Activated CD8-positive, alpha-beta memory T cell treated with anti-CD3 and anti-CD28 coated beads, Interleukin-2, amount 50 U/mL, for 24 hours (primary cell): ENCODE measurements at regions not wholly inside any gene's neighbourhood (a gene's known extent, or its start where the extent isn't known, plus 50 kb on each side); places are given as distances from the start of the nearest gene placed in this dataset.

Experiments used
- DNase-seq: peaks from one replicate; pipeline ENCODE4 v3.0.0-alpha.2; 2020; ENCODE audit errors: extremely low read depth

DNA sequence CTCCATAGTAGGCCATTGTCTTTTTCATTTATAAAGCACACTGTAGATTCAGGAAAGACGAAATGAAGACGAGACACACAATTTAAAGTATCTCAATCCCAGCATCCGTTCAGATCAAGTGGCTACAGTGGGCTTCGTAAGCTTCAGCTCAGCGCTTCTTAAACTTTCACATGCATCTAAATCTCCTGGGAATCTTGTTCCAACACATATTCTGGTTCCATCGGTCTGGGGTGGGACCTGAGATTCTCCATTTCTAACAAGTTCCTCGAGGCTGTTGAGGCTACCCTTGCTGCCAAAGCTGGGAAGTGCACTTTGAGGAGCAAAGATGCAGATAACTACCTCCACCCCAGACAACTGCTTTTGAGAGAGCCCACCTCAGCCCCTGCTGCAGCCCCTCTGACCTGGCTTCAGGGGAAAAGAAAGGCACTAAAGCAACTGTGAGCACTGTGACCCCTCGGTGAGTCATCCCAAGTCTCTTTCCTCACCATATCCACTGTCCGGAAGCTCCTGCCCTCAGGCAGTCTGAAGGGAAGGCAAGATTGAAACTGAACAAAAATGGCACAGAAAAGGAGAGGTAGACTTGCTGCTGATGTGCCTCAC is 201.1 kb upstream of the FBXO11 start:
- DNase-seq: no peak

DNA sequence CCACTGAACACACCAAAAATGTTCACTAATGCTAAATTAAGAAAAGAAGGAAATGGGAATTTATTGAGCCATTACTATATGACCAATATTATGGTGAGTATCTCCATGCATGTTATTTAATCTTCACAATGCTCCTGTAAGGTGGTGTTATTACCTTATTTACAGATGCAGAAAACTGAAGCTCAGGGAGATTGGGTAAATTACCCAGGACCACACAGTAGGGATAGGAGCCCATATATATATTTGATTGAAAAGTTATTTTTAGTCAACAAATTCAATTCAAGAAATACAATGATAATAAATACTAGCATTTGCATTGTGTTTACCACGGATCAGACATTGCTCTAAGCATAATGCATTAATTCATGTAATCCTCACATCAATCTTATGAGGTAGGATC is 202.2 kb upstream of the FBXO11 start:
- no peak for DNase-seq

DNA sequence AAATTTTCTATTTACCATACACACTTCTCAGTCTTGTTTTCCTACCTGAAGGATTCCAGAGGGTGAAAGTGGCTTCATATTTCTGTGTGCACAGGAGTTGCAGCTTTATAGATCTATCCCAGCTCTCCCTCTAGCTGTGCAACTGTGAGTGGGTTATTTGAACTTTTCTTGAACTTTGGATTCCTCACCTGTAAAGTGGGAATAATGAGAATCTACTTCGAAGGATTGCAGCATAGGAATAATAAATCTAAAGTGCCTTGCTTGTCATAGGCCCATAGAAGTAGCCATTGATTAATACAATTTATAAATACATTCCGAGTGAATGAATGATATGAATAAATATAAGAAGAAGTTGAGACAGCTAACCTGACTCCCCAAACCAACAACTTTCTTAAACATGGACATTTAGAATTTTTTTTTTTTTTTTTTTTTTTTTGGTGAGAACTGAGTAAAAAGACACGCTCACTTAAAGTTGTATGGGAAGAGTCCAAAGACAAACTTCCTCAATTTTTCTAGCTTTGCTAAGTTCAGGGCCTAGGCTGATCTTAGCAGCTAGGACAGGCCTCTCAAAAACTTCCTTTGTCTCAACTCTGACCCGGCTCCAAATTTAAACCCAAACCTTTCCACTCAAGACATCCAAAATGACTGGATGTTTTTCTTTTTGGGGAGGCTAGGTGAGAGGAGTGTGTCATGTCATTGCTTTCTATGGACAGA is 203.3 kb upstream of the FBXO11 start:
- DNase-seq: no peak

DNA sequence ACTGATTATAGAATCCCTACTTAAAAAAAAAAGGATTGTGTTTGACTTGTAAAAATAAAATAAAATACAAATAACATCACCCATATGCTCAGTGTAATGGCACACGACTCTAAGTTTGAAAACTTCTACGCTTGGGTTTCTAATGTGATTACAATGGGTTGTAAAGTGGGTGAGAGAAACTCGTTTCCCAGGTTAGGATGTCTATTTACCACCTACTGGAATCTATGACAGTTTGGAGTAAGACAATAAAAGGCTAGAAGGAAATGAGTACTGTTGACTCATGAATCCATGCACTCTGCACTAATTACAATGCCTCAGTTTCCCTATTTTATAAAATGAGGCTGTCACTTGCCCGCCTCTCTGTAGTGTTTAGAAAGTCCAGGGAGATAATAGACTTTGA is 204.0 kb upstream of the FOXN2 start:
- DNase-seq: no peak

DNA sequence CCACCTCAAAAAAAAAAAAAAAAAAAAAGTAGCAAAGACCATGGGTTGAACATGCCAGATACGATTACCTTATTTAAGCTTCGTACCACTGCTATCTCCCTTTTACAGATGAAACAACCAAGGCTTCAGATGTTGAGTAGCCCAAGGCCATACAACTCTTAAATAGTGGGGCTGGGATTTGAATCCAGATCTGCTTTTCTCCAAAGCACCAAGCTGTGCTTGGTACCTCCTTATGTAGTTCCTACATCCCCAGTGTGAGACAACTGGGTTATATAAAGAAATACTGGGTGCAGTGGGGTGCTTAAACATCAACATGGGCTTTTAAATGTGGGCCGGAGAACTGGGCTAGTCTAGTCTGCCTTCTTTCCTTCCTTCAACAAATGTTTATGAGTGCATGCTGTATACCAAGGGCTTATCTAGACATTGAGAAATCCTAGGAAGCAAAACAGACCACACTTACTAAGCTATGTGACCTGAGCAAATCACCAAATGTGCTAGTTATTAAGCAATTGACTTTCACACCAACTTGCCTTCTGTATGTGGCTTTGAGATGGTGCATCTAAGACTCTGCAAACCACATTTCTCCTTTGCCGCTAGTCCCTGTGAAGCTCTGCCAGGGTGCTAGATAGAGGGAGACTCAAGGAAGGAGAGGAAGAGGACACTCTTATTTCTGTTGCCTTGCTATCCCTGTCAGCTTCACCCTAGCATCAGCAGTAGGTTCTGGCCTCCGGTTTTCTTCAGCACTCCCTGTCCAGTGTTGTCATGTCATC is 201.4 kb upstream of the FOXN2 start:
- no peak for DNase-seq

DNA sequence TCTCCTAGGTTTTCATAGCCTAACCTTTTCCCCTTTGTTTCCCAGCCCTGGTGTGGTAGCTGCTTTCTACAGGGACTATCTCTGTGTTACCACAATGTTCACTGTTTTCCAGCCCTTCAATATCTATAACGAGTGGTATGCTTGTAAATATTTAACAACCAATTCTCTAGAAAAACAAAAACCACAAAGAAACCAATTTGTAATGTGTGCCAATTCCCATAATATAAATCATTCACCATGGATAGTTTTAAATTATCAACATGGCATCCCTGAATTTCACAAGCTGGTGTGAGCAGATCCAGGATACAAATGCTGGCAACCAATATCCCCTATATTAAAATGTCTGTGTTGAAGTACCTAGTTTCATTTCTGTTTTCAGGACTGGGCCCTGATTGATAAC is 200.7 kb upstream of the FOXN2 start:
- no peak for DNase-seq

DNA sequence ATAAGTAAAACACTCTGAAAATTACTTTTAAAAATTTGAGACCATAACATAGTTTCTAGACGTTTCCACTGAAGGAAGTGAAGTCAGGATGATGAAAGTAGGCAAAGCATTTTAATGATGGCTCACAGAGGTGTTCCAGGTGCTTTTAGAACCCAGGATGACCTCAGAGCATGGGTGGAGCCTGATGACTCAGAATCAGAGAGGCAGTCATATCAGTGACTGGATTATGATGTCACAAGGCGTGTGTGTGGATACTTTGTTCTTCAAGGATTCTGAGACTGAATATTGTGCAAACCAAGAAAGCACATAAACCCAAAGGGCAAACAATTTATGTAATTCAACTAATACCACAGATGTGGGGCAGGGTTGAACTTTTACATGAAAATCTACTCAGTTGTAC is 200.2 kb upstream of the FOXN2 start:
- DNase-seq: peak; percentile 38

DNA sequence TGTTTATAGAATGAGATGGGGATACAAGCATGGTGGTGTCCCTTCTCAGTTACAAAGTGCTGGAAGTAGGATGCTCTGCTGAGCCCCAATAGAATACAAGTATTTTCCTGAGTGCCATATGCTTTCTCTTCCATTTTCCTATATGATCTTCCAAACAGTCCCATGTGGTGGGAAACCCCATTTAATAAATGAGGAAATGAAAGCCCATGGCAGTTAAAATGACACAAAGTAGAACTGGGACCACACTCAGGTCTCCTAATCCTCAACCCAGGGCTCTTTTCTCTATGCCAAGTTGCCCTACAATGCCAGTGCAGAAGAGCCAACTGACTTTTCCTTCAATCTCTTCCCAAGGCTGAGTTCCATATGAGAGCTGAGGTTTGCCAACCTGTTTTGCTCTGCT is 198.0 kb upstream of the FOXN2 start:
- no peak for DNase-seq

DNA sequence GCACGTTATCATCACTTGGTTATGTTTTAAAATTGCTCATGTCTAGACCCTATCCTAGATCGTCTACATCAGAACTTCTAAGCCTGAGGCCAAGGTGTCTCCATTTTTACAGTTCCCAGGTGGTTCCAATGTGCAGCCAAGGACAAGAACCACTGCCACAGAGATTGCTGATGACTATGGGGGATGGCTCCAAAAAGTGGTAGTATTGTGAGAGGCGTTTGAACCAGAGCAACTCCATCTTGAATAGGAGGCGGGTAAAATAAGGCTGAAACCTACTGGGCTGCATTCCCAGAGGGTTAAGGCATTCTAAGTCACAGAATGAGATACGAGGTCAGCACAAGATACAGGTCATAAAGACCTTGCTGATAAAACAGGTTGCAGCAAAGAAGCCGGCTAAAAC is 195.6 kb upstream of the FOXN2 start:
- DNase-seq: no peak

DNA sequence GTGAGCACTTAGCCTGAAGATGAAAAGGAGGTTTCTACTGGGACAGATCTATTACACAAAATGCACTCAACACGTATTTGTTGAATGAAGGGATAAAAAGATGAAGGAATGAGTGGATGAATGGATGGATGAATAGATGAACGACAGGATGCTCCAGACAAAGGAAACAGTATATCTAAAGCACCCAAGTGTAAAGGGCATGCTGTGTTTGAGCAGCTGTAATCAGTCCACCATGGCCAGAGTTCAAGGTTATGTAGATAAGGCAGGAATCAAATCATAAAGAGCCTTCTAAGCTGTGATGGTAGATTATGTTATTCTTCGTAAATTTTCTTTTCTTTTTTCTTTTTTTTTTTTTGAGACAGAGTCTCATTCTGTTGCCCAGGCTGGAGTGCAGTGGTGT is 194.4 kb upstream of the FOXN2 start:
- no peak for DNase-seq

DNA sequence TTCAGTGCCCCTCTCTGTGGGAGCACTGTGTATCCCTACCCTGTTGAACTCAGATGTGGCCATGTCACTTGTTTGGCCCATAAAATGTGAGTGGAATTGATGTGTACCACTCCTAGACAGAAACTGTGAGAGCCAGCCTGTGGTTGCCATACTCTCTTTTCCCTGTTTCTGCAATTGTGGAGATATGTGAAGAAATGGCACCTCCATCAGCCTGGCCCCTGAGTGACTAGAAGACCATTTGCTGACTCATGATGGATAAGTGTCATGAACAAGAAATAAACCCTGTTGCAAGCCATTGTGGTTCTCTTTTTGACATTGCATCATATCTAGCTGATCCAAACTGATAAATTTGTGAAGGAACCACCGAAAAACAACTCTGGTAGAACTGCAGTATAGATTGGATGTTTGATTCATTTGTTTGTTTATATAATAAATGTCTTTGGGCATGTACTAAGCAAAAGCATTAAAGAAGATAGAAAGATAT is 193.7 kb upstream of the FOXN2 start:
- DNase-seq: no peak

DNA sequence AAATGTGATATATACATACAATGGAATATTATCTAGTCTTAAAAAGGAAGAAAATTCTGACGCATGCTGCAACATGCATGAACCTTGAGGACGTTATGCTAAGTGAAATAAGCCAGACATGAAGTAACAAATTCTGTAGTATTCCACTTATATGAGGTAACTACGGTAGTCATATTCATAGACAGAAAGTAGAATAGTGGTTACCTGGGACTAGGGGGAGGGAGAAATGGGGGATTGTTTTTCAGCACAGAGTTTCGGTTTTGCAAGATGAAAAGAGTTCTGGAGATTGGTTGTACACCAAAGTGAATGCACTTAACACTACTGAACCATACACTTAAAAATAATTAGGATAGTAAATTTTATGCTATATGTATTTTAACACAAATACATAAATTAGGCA is 192.3 kb upstream of the FOXN2 start:
- no peak for DNase-seq

DNA sequence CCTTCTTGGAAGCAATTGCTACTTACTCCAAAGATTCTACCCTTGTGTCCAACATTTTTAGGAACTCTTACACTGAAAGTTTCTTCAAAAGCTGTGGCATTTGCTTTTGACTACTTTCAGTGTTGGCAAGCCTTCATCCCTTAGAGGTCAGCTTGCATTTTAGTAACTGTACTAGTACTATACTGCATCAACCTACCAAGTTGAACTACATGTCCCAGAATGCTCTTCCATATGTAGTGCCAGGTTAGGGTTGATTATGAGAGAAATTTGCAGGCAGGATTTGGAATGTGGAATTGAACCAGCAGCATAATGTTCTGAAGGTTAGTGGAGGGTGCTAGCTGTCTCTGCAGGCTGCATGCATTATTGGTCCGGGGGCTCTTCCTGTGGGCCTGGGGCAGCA is 189.9 kb upstream of the FOXN2 start:
- no peak for DNase-seq

DNA sequence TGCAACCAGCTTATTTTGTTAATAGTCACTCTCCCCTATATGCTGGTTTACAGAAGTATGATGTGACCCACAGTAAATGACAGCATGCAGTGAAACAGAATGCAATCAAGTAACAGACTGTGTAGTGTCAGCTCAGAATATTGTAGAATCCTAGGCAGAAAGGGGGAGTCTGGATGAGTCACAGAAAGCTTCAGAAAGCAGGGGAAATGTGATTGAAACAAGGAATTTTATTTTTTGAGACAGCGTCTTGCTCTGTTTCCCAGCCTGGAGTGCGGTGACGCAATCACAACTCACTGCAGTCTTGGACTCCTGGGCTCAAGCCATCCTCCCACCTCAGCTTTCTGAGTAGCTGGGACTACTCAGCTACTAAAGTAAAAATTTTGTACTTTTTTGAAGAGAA is 188.3 kb upstream of the FOXN2 start:
- DNase-seq: no peak

DNA sequence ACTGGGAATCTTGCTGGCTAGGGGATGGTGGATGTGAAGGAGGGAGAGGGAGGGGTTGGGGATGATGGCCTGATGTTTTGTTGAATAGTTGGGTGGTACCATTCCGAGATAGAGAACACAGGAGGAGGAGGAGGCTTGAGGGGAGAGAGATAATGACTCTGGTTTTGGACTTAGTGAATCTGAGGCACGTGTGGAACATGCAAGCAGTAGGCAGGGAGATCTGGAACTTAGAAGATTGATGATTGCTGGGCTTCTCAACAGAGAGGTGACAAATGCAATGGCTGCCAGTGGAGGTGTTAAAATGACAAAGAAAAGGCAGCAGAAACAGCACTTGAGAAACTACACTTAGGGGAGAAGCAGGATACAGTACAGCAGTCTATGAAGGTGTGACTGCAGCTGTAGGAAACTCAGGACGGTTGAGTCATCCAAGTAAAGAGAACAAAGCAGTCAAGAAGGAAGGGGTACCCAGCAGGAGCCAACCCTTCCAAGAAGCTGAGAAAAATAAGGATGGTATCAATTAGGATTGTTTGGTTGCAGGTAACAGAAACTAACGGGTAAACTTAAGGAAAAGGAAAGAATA is 186.8 kb upstream of the FOXN2 start:
- no peak for DNase-seq

DNA sequence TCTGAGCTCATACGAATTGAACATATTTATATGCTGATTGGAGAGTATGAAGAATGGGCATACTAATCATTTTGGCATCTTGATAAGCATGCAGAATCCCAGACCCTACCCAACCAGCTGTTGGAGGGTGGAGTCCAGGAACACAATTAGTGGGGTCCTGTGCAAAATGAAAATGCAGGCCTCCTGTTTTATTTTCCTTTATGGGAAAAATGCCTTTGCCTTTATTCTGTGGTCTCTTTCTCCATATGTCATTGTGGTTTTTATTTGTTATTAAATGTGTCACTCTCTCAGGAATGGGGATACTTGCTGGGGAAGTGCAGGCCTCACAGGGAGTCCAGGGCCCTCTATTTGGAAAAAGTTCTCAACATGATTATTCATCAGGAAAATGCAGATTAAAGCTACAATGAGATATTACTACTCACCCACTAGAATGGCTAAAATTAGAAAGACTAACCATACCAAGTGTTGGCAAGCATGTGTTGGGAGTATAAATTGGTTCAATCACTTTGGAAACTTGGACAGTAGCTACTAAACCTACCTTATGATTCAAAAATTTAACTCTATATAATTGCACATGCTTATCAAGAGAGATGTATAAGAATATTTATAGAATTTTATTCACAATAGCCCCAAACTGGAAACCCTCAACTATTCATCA is 185.1 kb upstream of the FOXN2 start:
- no peak for DNase-seq

DNA sequence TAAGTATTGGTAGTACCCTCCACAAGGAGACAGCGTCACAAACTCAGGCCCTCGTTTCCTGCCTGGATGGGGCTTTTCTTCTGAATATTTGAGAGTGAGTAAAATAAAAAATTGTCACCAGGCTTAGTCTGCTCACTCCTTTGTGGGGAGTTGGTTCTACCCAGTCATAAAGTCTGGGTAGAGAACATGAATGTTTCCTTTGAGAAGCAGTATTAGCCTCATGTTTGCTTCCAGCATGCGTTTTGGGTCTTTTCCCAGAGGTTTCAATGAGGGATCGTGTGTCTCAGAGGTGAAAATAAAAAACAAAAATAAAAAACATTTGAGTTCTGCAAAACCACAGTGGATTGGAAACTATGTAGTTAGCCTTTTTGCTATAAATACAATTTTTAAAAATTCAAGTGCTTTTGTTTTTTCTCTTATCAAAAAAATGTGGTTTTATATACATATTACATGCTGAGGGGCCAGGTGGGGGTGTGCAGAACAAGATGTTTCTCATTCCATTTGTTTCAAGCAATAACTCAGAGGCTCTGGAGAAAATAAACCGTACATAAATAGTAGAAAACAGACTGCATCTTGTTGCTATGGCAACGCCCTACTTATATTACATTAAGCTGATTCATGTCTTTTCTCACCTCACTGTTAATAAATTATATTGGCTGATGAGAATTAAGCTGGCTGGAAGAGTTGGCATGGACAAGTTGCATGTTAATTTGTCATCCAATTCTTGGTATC is 182.8 kb upstream of the FOXN2 start:
- DNase-seq: no peak

DNA sequence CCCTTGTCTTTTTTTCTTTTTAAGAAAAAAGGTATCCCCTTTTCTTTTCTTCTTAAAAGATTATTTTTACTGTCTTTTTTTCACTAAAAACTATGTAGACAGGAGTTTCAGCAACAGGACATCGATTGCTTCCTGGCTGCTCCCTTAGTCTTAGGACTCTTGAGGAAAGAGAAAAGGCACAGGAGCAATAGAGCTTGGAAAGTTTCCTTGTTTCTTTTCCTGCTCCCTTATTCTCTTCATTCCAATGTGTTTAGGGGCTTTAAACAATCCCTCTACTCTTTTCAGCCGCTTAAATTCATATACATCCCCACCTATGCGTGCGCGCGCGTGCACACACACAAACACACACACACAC is 182.2 kb upstream of the FOXN2 start:
- no peak for DNase-seq

DNA sequence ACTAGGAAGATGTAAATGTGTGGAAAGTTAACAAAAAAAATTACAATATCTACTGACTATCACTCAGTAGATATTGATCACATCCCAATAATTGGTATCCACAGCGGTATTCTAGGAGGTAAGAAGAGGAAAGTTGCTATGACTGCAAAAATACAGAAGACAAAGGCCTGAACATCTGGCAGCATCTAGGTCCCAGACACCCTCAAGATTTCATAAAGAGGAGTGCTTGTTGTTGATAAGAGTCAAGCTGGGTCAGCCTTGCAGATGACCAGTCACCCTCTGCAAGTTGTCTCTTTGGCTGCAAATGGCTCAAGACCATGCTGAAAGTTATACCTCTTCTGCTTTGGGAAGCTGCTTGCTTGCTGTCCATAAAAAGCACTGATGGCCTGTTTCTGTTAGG is 179.8 kb upstream of the FOXN2 start:
- no peak for DNase-seq

DNA sequence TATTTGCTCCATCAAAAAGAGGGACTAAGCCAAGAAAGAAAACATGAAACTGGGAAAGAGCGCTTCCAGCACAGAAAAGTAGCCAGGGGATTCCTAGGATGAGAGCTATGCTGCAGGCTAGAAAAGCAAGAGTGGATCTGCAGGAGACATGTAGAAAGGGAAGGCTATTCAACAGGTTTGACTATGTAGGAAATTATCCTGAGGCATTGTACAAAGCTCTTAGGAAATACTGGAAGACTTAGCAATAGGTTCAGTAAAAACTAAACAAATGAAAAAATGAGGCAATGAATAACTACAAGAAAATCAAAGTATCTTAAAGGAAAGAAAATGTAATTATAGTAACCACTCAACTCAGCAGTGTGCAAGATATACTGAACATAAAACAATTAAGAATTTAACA is 178.7 kb upstream of the FOXN2 start:
- DNase-seq: no peak

DNA sequence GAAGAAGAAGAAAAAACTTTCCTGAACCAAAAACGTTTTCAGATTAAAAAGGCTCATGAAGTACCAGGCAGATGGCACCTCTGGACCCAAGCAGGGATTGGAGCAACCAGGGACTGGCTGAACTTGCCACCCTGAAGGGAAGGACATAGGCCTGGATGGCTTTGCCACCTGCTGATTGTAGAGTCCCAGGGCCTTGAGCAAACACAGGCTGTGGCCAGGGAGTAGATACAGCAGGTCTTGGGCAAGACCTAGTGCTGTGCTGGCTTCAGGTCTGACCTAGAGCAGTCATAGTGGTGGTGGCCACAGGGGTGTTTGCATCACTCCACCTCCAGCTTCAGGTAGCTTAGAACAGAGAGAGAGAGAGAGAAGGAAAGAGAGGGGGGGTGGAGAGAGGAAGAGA is 176.7 kb upstream of the FOXN2 start:
- DNase-seq: no peak

DNA sequence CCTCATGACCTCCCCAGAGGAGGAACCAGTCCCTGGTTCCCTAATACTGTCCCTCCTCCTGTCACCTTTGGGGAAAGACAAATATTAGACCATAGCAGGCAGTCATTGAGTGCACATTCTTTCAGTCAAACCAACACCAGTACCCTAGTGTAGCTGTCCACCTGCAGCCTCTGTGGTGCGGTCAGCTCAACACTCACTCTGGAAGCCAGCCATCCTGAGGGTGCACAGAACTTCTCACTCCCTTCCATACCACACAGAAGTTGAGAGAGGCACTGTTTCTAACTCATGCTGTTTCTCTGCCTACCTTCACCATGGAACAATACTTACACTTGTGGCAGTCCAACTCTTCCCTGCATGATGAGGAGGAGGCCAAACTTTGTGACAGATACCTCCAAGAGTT is 175.6 kb upstream of the FOXN2 start:
- no peak for DNase-seq
